Effector memory CD4-positive, alpha-beta T cell (primary cell): ENCODE measurements at regions not wholly inside any gene's neighbourhood (a gene's known extent, or its start where the extent isn't known, plus 50 kb on each side); places are given as distances from the start of the nearest gene placed in this dataset.

Experiments
- DNase-seq, 3 donors: peaks; one replicate each; pipeline ENCODE4 v3.0.0-alpha.2; 2020
- H3K27ac ChIP-seq: 2 replicates; pipeline ENCODE4 v1.7.0; 2013; ENCODE audit warnings: mild to moderate bottlenecking, low read length, moderate library complexity; ENCODE audit not compliant: insufficient read depth, poor library complexity, severe bottlenecking
- H3K27me3 ChIP-seq: replicated peaks from 2 replicates; pipeline ENCODE4 v1.7.0; 2013; ENCODE audit warnings: mild to moderate bottlenecking, low read length; ENCODE audit not compliant: insufficient read depth, control insufficient read depth, poor library complexity, severe bottlenecking
- H3K36me3 ChIP-seq: 2 replicates; pipeline ENCODE4 v1.7.0; 2013; ENCODE audit warnings: mild to moderate bottlenecking, low read length, moderate library complexity; ENCODE audit not compliant: control insufficient read depth, insufficient read depth
- H3K4me1 ChIP-seq: 2 replicates; pipeline ENCODE4 v1.7.0; 2013; ENCODE audit warnings: low read length, mild to moderate bottlenecking; ENCODE audit not compliant: control insufficient read depth, insufficient read depth, poor library complexity, severe bottlenecking
- H3K4me3 ChIP-seq: 2 replicates; pipeline ENCODE4 v1.7.0; 2013; ENCODE audit warnings: low read length, low read depth, mild to moderate bottlenecking; ENCODE audit not compliant: insufficient read depth, poor library complexity, severe bottlenecking
- H3K9me3 ChIP-seq: 2 replicates; pipeline ENCODE4 v1.7.0; 2013; ENCODE audit warnings: mild to moderate bottlenecking, low read length, moderate library complexity; ENCODE audit not compliant: control insufficient read depth

- H3K4me1 ChIP-seq, result no peaks in the 10 kb centered on the region
- no peaks in the 10 kb centered on the region for H3K9me3 ChIP-seq
- DNase-seq, result no peak
- no peak overlapping the region for H3K27ac ChIP-seq
- H3K4me3 ChIP-seq, result no peak overlapping the region
- H3K36me3 ChIP-seq, result no peaks in the 10 kb centered on the region
- H3K27me3 ChIP-seq, result no peaks in the 10 kb centered on the region
These were observed 220.1 kb upstream of the EDNRB start for GRCh38 chr13:78138756-78139155.

- no peak overlapping the region for H3K27ac ChIP-seq
- H3K4me3 ChIP-seq, result peak overlapping the region; percentile 6
- H3K4me1 ChIP-seq, result no peaks in the 10 kb centered on the region
- DNase-seq, result no peak
- H3K27me3 ChIP-seq, result no peaks in the 10 kb centered on the region
- no peaks in the 10 kb centered on the region for H3K9me3 ChIP-seq
- H3K36me3 ChIP-seq, result no peaks in the 10 kb centered on the region
These were observed 218.9 kb upstream of the EDNRB start for GRCh38 chr13:78137404-78138142.

GRCh38 chr13:78136966-78137365 is 218.3 kb upstream of the EDNRB start:
- H3K27me3 ChIP-seq, result no peaks in the 10 kb centered on the region
- H3K27ac ChIP-seq, result no peak overlapping the region
- no peaks in the 10 kb centered on the region for H3K36me3 ChIP-seq
- no peak for DNase-seq
- H3K9me3 ChIP-seq, result no peaks in the 10 kb centered on the region
- no peak overlapping the region for H3K4me3 ChIP-seq
- no peaks in the 10 kb centered on the region for H3K4me1 ChIP-seq

- DNase-seq, result no peak
- Histone ChIP-seq H3K27me3 (no peaks in the 10 kb centered on the region), H3K9me3 (no peaks in the 10 kb centered on the region), H3K4me3 (no peak overlapping the region), H3K36me3 (no peaks in the 10 kb centered on the region), H3K4me1 (no peaks in the 10 kb centered on the region), H3K27ac (no peak overlapping the region)
These were observed 214.9 kb upstream of the EDNRB start for GRCh38 chr13:78133511-78133910.

GRCh38 chr13:78131811-78132210 is 213.2 kb upstream of the EDNRB start:
- no peak for DNase-seq
- H3K4me1 ChIP-seq, result no peaks in the 10 kb centered on the region
- no peaks in the 10 kb centered on the region for H3K36me3 ChIP-seq
- no peaks in the 10 kb centered on the region for H3K27me3 ChIP-seq
- no peak overlapping the region for H3K4me3 ChIP-seq
- H3K27ac ChIP-seq, result no peak overlapping the region
- H3K9me3 ChIP-seq, result no peaks in the 10 kb centered on the region

GRCh38 chr13:78131346-78131745 is 212.7 kb upstream of the EDNRB start:
- no peaks in the 10 kb centered on the region for H3K36me3 ChIP-seq
- no peaks in the 10 kb centered on the region for H3K9me3 ChIP-seq
- no peak overlapping the region for H3K4me3 ChIP-seq
- no peak for DNase-seq
- no peak overlapping the region for H3K27ac ChIP-seq
- no peaks in the 10 kb centered on the region for H3K27me3 ChIP-seq
- H3K4me1 ChIP-seq, result no peaks in the 10 kb centered on the region

GRCh38 chr13:78129823-78130222 is 211.2 kb upstream of the EDNRB start:
- no peak overlapping the region for H3K27ac ChIP-seq
- H3K4me1 ChIP-seq, result no peaks in the 10 kb centered on the region
- no peaks in the 10 kb centered on the region for H3K9me3 ChIP-seq
- DNase-seq, result no peak
- H3K27me3 ChIP-seq, result no peaks in the 10 kb centered on the region
- H3K36me3 ChIP-seq, result no peaks in the 10 kb centered on the region
- no peak overlapping the region for H3K4me3 ChIP-seq

GRCh38 chr13:78129359-78129758 is 210.7 kb upstream of the EDNRB start:
- no peaks in the 10 kb centered on the region for H3K9me3 ChIP-seq
- no peaks in the 10 kb centered on the region for H3K4me1 ChIP-seq

GRCh38 chr13:78121459-78122348 is 203.1 kb upstream of the EDNRB start:
- peak in 1 of 3 donors; percentile 5 for DNase-seq
- H3K27ac ChIP-seq, result no peak overlapping the region
- H3K4me3 ChIP-seq, result no peak overlapping the region
- peaks cover 2% of the 10 kb centered on the region for H3K27me3 ChIP-seq
- H3K36me3 ChIP-seq, result no peaks in the 10 kb centered on the region
- no peaks in the 10 kb centered on the region for H3K4me1 ChIP-seq
- H3K9me3 ChIP-seq, result no peaks in the 10 kb centered on the region

More at GRCh38 chr13:78129359-78129758, 210.7 kb upstream of the EDNRB start:
- Histone ChIP-seq H3K27me3 (no peaks in the 10 kb centered on the region), H3K27ac (no peak overlapping the region), H3K4me3 (no peak overlapping the region), H3K36me3 (no peaks in the 10 kb centered on the region)
- DNase-seq, result no peak

- no peaks in the 10 kb centered on the region for H3K36me3 ChIP-seq
- no peak overlapping the region for H3K4me3 ChIP-seq
These were observed 202.4 kb upstream of the EDNRB start for GRCh38 chr13:78121001-78121400.

More at GRCh38 chr13:78121001-78121400, 202.4 kb upstream of the EDNRB start:
- Histone ChIP-seq H3K4me1 (no peaks in the 10 kb centered on the region), H3K27me3 (peaks cover 2% of the 10 kb centered on the region), H3K27ac (no peak overlapping the region), H3K9me3 (no peaks in the 10 kb centered on the region)
- no peak for DNase-seq
